ENCODE measurements at regions not wholly inside any gene's neighbourhood (a gene's known extent, or its start where the extent isn't known, plus 50 kb on each side); places are given as distances from the start of the nearest gene placed in this dataset.
"Not testable (repeated sequence)": the region's sequence is repeated elsewhere in the genome, so short reads cannot be mapped to it uniquely, and the experiment has no call there.

GRCh38 chr2:82797469-82797868 lies 1661.6 kb downstream of the SUCLG1 start:
- DNase-seq (ENCODE audit: low spot score), result no peak

DNA sequence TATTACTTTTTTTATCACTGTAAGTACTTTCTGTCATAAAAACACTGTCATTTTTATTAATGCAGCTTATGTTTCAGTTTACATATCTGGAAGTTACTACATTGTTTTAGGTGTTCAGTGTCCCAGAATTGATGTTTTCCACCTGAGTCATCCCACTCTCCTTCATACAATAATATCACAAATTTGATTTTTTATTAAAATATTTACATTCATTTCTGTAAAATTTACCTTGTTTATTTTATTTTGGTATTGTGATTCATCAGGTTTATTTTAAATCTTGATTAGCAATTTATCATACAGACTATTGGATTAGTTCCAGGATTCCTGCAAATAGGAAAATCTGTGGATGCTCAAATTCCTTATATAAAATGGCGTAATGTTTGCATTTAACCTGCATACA lies 1662.9 kb downstream of the SUCLG1 start:
- peak; percentile 31 for DNase-seq (ENCODE audit: low spot score)

DNA sequence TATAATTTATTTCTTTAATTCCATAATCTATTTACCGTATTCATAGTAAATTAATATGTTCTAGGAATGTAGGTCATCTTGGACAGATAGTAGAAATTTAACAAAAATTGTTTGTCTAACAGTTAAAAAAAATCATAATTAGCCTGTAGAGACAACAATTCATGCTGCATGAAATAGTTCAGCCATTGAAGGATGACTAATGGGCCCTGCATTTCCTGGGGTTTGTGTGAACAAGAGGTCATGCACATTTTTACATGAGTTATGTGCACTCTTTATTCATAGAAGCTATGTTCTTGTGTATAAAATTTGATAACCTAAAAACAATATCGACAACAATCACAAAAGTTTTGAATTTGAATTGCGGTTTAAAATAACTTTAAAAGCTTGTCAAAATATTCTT lies 1663.6 kb downstream of the SUCLG1 start:
- peak; percentile 83 for DNase-seq (ENCODE audit: low spot score)

DNA sequence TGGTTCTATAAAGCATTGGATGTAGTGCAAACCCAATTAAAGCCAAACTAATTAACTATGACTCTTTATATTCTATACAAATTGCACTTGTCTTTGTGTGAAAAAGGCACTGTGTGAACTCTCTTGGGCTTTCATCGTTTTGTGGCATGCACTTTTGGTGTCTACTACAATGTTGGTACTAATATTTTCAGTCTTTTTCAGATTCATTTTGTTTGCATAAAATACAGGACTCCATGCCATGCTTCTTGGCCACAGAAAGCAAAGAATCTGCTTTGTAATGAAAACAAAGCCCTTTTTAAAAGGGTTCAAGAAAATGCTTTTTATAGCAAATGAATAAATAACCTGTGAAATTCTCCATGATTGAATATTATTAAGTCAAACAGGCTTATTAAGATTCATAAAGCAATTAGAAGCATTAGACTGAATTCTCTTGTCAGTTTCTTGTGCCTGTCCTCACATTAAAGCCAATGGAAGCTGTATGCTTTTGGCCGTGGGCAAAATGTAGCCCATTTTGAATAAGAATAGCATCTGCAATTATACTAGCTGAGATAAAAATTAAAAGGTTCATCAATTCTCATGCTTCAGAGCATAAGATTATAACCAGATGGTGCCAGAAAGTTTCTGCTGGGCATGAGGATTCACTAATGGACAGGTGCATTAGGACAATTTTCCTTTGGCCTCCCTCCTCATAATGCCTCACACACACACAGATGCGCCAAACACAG lies 1665.2 kb downstream of the SUCLG1 start:
- no peak for DNase-seq (ENCODE audit: low spot score)

- no peak for DNase-seq (ENCODE audit: low spot score)
These were observed 1666.8 kb downstream of the SUCLG1 start for GRCh38 chr2:82792316-82792715.

DNA sequence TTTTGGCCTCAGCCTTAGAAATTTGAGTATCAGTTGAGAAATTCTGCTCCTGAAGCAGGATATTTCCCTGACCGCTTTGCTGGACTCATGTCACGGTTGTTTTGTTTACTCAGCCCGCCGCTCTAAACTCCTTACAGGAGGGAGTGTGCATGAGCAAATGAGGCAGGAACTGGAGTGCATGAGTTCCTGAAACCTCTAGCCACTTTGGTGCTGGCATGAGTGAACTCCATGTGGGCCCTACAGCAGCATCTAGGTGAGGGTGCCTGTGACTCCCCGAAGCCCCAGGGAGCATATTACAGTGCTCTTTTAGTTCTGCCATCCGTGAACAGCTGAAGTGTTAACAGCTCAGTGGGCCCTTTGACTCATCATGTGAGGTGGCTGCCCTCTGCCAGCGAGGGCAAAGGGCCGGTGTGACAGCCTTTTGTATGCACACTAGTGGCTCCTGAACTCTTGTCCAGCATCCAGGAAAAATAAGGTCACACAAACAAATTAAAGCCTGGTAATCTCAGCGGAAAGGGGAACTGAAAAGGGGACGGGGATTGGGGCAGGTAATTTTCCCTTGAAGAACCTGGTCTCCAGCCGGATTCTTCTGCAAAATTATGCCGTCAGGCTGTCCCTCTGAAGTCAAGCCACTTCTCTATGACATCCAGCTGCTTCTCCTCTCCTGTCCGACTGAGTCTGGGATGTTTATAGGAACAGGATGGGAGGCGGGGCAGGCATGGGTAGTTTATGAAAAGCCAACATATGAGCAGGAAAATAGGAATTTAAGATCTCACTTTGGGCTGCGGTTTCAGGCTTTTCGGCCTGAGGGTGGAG lies 1668.7 kb downstream of the SUCLG1 start:
- no peak for DNase-seq (ENCODE audit: low spot score)

GRCh38 chr2:82789851-82790205 lies 1669.3 kb downstream of the SUCLG1 start:
- no peak for DNase-seq (ENCODE audit: low spot score)

- DNase-seq (ENCODE audit: low spot score), result no peak
These were observed 1677.7 kb downstream of the SUCLG1 start for GRCh38 chr2:82781176-82781915.

DNA sequence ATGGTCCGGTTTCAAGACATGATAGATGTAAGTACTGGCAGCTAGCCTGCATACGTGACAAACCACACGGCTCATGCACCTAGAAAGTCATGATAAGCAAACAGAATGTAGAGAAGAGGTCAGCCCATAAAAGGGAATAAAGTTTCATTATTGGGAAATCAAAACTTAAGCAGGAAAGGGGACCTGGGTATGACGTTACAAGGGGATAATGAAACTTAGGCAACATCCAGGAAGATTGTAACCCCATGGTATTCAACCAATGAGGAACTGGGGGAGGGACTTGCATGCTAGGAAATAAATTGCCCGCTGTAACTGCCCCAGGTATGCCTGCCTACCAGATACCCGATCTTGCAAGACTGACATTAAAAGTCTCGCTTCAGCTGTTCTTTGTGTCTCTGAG lies 1679.0 kb downstream of the SUCLG1 start:
- DNase-seq (ENCODE audit: low spot score), result no peak

GRCh38 chr2:82752396-82752795 lies 1706.7 kb downstream of the SUCLG1 start:
- no peak for DNase-seq (ENCODE audit: low spot score)

- no peak for DNase-seq (ENCODE audit: low spot score)
These were observed 1710.4 kb downstream of the SUCLG1 start for GRCh38 chr2:82748653-82749052.

DNA sequence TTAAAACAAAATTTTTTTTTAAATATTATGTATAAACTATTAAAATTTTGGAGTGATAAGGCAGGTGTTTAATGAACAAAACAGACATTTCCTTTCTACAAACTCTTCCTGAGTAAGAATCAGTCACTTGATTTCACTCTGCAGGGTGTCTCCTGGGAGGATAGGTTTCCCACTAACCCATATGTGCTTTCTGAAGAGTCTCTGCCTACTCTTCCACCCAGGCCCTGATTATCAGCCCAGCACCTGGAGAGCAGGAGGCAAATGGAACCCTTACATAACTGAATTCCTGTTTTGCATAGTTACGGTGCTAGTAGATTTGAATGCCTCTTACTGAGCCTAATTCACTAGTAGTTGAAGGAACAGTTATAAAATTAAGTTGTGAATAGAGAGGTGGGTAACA lies 1718.6 kb downstream of the SUCLG1 start:
- DNase-seq (ENCODE audit: low spot score), result no peak

DNA sequence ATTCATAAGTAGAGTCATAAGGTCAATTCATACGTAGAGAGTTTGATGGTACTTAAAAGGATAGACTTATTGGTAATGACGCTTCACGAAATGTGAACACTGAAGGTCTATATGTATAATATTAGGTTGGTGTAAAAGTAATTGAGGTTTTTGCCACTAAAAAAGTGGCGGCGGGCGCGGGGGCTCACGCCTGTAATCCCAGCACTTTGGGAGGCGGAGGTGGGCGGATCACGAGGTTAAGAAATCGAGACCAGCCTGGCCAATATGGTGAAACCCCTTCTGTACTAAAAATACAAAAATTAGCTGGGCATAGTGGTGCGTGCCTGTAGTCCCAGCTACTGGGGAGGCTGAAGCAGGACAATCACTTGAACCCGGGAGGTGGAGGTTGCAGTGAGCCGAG lies 1721.1 kb downstream of the SUCLG1 start:
- DNase-seq (ENCODE audit: low spot score), result not testable (repeated sequence)

DNA sequence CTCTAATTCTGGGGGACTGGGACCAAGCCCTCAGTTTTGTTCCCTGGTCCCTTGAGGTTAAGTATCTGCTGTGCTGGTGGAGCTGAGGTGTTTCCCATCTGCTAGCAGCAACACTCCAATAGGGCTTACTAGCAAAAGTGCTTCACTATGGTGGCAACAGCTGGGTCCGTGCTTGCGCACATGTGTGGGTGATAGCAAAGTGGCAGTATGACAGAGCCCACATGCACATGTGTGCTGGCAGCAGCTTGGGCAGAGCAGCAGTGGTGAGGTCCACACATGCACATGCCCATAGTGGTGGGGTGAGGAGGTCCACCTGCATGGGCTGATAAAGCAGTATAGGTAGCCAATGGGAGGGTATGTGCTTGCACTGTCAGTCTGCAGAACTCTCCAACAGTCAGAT lies 1723.7 kb downstream of the SUCLG1 start:
- DNase-seq (ENCODE audit: low spot score), result no peak

- DNase-seq (ENCODE audit: low spot score), result no peak
These were observed 1727.3 kb downstream of the SUCLG1 start for GRCh38 chr2:82731824-82732223.

- no peak for DNase-seq (ENCODE audit: low spot score)
These were observed 1728.3 kb downstream of the SUCLG1 start for GRCh38 chr2:82730811-82731210.

DNA sequence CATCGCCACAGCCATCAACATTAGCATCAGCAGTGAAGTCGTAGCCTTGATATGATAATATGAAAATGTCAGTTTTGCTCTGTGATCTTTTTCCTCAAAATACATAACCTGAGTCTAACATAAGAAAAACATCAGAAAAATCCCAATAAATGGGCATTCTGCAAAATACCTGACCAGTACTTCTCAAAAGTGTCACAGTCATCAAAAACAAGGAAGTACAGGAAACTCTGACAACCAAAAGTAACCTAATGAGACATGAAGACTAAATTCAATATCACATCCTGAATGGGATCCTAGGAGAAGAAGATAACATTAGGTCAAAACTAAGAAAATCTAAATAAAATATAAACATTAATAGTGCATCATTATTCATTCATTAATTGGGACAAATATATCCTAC lies 1731.0 kb downstream of the SUCLG1 start:
- no peak for DNase-seq (ENCODE audit: low spot score)

GRCh38 chr2:82708681-82709080 lies 1750.4 kb downstream of the SUCLG1 start:
- no peak for DNase-seq (ENCODE audit: low spot score)

GRCh38 chr2:82697231-82697630 lies 1761.8 kb downstream of the SUCLG1 start:
- no peak for DNase-seq (ENCODE audit: low spot score)

DNA sequence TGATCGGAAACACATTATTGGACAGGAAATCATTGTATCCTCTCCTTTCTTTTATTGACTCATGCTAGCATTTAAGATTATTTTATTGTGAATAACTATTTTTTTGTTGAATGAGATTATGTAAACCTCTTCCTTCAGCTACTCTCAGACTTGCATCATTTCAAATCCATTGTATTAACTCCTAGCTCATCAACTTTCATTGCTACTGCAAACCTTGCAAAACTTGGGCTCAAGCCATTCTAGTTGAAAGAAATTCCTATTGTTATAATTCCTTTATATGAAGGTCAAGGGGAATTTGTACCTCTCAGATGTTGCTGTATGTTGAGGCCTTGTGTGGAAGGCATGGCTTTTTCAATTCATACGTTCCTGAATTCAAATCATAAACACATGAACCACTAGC lies 1764.6 kb downstream of the SUCLG1 start:
- no peak for DNase-seq (ENCODE audit: low spot score)

- DNase-seq (ENCODE audit: low spot score), result peak; percentile 18
These were observed 1768.2 kb downstream of the SUCLG1 start for GRCh38 chr2:82690757-82691411.

GRCh38 chr2:82675186-82675585 lies 1783.9 kb downstream of the SUCLG1 start:
- DNase-seq (ENCODE audit: low spot score), result peak; percentile 15

Data from kidney capillary endothelial cell (primary cell).